Right ventricle myocardium superior (tissue), 1 donor: ENCODE measurements at regions not wholly inside any gene's neighbourhood (a gene's known extent, or its start where the extent isn't known, plus 50 kb on each side); places are given as distances from the start of the nearest gene placed in this dataset.

Experiments
- ATAC-seq: fragments of 200-7000 bp; cut with Tn5 transposase; one replicate; pipeline ENCODE4 v1.9.1; 2020; ENCODE audit warnings: mild to moderate bottlenecking; ENCODE audit not compliant: poor library complexity
- DNase-seq: peaks from one replicate; pipeline ENCODE4 v3.0.0-alpha.2; 2020
- intact Hi-C: fragments of 100-400 bp; cut with DNase I; formaldehyde crosslinking; loops from one replicate; pipeline ENCODE4 v1.11.2; 2022
- donor health status: DM: no; HTN: yes; CAD: no; lungs with severe emphysema.

DNA sequence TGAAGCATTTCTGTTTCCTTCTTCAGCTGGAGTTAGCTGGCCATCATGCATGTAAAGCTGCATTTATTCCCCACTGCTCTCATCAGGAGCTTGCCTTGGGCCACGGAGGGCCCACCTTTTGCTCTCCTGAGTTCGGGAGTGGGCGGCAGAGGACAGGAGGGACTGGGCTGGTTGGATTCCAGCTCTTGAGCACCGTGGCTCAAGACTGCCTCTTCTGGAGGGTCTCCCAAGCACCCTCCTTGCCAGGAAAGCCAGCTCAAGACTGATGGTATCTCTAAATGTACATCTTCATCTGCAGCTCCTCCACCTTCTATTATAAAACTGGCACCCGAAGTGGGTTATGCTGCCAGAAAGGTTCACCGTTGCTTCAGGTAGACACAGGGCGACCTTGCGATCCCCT, 399.6 kb upstream of the IRX1 start:
- DNase-seq (no peak), ATAC-seq (no peak)

DNA sequence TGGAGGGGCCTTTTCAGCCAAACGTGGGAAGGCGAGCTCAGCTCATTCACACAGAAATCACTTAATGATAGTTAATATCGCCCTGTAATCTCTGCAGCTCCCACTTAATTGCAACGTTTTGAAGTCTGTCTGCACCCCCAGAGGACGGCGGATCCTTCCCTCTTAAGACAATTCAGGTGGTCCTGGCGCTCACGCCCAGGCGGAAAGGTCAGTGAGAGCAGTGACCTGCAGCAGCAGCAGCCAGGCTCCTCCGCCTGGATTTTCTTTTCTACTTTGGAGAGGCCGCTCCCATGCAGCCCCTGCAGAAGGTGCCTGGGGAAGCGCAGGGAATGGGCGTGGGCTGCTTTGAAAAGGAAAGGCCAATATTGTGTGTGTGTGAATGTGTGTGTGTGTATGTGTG, 400.9 kb upstream of the IRX1 start:
- intact Hi-C loops, result no loop called here
- ATAC-seq (no peak), DNase-seq (no peak)

More for the DNA sequence above, 399.6 kb upstream of the IRX1 start:
- intact Hi-C loops, result no loop called here

DNA sequence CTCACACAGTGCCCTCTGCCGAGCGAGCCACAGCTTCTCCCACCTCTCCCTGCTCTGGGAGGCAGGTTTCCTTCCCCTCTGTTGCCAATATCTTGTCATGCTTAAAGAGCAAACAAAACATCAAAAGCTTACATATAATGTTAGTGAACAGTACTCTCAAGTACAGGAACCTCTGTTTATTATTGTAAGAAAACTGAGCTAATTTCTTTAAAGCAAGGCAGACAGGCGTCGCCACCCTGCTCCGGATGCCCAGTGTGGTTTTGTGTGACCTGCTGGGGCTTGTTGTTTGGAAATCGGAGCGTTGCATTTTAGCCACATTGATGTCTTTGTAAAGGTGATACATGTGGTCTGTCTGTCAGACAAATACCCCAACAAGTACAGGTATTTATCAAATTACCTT, 401.4 kb upstream of the IRX1 start:
- ATAC-seq (no peak), DNase-seq (no peak)
- intact Hi-C loops, result no loop called here

DNA sequence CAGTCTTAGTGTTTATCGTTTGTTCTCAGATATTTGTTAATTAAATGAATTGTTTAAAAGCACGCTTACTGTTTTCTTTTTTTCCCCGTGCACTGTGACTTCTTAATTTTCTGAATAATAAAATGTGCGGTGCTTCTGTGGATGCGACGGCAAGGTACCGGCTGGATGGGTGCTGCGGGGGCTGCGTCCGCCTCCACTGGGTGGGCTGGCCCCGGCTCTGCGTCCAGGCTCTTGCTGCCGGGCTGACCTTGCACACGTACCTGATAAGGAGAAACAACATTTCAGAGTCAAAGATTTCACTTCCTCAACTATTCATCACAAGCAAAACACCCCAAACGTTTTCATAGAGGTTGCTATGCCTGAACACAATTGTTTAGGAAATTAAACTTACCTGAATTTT, 404.0 kb upstream of the IRX1 start:
- ATAC-seq, result no peak
- no peak for DNase-seq
- intact Hi-C loops, result no loop called here

- intact Hi-C loops, result no loop called here
- no peak for ATAC-seq
- no peak for DNase-seq
Observed at GRCh38 chr5:3190930-3191329, 404.7 kb upstream of the IRX1 start.

GRCh38 chr5:3190433-3190832, 405.2 kb upstream of the IRX1 start:
- DNase-seq, result no peak
- ATAC-seq, result no peak
- intact Hi-C loops, result no loop called here

- ATAC-seq (no peak), DNase-seq (no peak)
- intact Hi-C loops, result no loop called here
Observed at GRCh38 chr5:3187771-3188425, 407.7 kb upstream of the IRX1 start.

GRCh38 chr5:3186736-3187405, 408.8 kb upstream of the IRX1 start:
- DNase-seq (no peak), ATAC-seq (no peak)
- intact Hi-C loops, result no loop called here

GRCh38 chr5:3186156-3186555, 409.5 kb upstream of the IRX1 start:
- ATAC-seq (no peak), DNase-seq (no peak)
- intact Hi-C loops, result no loop called here

DNA sequence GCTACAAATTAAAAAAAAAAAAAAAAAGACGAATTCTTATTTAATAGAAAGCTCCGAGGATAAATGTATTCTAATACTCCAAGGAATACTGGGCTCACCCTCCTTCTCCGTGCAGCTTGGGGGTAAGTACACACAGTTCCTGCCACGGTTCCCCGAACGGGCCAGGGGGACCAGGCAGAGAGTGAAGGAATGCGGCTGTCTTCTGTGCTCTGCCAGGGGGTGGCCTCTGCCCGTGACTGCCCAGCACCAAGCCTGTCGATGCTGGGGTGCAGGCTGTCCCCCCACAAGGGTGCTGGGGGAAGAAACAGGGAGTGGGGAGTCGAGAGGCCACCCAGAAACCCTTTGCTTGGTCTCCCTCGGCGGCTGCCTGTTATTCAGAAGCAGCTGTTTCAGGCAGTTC, 410.1 kb upstream of the IRX1 start:
- no peak for ATAC-seq
- DNase-seq, result no peak
- intact Hi-C loops, result no loop called here

DNA sequence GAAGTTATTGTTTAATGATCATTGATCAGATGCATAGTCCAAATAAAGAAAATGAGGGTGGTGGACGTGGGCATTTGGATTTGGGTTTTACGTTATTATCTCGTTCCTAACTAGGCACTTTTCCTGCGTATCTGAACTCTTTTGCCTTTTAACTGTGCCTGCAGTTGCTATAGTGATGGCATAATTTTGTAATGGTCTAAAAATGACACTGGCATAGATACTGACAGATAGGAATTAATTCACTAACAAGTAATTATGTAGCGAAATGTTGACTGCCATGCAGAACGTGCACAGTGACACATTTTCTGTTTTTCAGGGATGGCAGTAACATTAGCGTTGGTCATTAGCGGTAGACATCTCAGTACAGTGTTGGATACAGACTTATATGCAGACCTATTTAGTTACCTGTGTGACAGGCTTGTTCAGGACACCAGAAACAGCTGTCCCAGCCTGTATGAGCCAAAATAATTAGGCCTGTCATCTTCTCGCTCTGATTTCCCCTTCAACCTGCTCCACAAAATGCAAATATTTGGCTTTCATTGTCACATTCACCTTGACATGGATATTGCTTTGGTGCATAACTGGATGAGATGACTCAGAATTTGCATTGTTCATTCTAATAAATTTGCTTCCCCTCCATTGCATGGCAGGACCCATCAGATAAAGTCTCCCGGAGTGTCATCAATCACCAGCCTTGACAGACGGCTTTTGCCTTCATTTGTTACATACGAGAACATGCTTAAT, 413.3 kb upstream of the IRX1 start:
- ATAC-seq (no peak), DNase-seq (no peak)
- intact Hi-C loops, result no loop called here

DNA sequence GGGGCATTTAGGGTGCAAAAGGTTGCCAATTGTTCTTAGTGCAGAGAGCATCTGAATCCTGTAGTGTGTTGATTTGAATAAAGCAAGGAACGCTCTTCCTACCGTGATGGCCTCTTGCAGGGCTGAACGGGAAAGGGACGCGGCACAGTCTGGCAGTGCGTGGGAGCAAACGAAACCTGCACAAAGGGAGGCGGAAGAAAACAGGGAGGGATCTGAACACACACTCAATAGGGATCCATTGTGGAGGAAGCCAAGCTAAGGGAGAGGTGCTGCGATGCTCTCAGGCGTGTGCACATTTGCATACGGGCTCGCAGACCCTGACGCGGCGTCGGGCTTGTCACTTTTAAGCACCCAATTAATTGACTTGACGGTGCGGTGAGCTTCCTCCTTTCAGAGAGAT, 414.0 kb upstream of the IRX1 start:
- ATAC-seq, result no peak
- intact Hi-C loops, result no loop called here
- no peak for DNase-seq

GRCh38 chr5:3180636-3181035, 415.0 kb upstream of the IRX1 start:
- ATAC-seq (no peak), DNase-seq (no peak)
- intact Hi-C loops, result no loop called here

GRCh38 chr5:3179220-3179619, 416.4 kb upstream of the IRX1 start:
- intact Hi-C loops, result no loop called here
- DNase-seq (no peak), ATAC-seq (no peak)

DNA sequence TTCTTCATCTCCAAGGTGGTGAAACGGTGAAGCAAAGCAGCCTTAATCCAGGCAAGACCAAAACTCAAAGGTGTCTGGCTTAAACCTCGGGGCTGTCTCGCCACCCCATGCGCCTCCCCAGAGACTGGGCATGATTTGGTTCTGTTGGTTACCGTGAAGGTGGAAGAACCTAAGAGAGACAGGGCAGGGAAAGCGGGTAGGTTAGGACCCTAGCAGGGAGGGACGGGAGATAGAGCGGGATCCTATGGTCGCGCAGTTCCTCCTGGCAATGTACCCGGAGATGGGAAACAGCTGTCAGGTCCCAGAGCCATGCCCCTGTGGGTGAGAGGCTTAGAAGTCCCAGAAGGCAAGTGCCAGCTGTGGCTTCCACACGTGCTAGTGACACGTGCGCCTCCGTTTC, 418.3 kb upstream of the IRX1 start:
- intact Hi-C loops, result no loop called here
- DNase-seq (no peak), ATAC-seq (no peak)

- no peak for ATAC-seq
- intact Hi-C loops, result no loop called here
- no peak for DNase-seq
Observed at GRCh38 chr5:3175416-3175815, 420.2 kb upstream of the IRX1 start.

- DNase-seq (no peak), ATAC-seq (no peak)
- intact Hi-C loops, result no loop called here
Observed at GRCh38 chr5:3167473-3167872, 416.0 kb upstream of the IRX2 start.

DNA sequence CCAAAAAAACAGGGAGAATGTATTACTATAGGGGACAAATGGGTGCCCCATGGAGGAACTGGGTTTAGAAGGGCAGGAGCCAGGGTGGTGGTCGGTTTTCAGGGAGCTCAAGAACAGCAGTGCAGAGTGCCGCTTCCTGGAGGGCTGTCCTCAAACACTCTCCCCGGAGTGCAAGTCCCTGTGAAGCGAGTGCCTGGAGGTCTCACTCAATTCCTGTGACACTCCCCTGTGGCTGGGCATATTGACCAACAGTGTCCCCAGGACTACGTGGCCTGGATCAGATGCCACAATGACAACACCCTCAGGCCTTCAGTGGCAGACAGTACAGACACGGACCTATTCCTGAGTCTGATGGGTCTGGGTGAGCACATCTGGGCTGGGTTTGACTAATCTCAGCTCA, 412.1 kb upstream of the IRX2 start:
- DNase-seq (no peak), ATAC-seq (no peak)
- intact Hi-C loops, result no loop called here

DNA sequence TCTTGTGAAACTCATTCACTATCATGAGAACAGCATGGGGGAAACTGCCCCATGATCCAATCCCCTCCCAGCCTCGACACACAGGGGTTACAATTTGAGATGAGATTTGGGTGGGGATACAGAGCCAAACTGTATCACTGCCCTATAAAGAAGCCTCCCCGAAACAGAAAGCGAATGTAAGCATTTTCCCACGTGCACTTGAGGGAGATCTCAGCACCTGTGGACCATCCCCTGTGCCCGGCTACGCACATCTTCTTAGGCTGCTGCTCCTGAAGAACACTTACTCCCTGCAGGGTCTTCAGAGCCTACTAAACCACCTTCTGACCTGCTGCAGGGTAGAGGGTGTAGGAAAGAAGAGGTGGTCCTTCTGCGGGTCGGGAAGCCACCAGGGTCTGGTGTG, 410.2 kb upstream of the IRX2 start:
- ATAC-seq, result no peak
- intact Hi-C loops, result no loop called here
- DNase-seq, result no peak

GRCh38 chr5:3157214-3157613, 405.7 kb upstream of the IRX2 start:
- no peak for DNase-seq
- no peak for ATAC-seq
- intact Hi-C loops, result no loop called here
